GM23248 (cell line): ENCODE measurements at regions not wholly inside any gene's neighbourhood (a gene's known extent, or its start where the extent isn't known, plus 50 kb on each side); places are given as distances from the start of the nearest gene placed in this dataset.
"Not testable (repeated sequence)": the region's sequence is repeated elsewhere in the genome, so short reads cannot be mapped to it uniquely, and the experiment has no call there.

Experiments used
- DNase-seq: peaks from one replicate; pipeline ENCODE4 v3.0.0-alpha.2; 2015
- H2AFZ ChIP-seq: fragments of 200-600 bp; sonication (generic); 2 replicates; pipeline ENCODE4 v1.6.1; 2016; ENCODE audit warnings: antibody characterized with exemption
- H3F3A ChIP-seq: fragments of 200-600 bp; sonication (generic); 2 replicates; pipeline ENCODE4 v1.6.1; 2016; ENCODE audit warnings: mild to moderate bottlenecking, antibody characterized with exemption, mixed run types; ENCODE audit not compliant: insufficient read depth
- H3K27ac ChIP-seq: fragments of 200-600 bp; sonication (generic); 2 replicates; pipeline ENCODE4 v1.5.1; 2016; ENCODE audit warnings: mild to moderate bottlenecking
- H3K27me3 ChIP-seq: fragments of 200-600 bp; sonication (generic); replicated peaks from 2 replicates; pipeline ENCODE4 v1.6.1; 2016; ENCODE audit warnings: mild to moderate bottlenecking; ENCODE audit not compliant: insufficient read depth
- H3K36me3 ChIP-seq: fragments of 200-600 bp; sonication (generic); 2 replicates; pipeline ENCODE4 v1.6.1; 2016; ENCODE audit warnings: low read depth, mild to moderate bottlenecking
- H3K4me1 ChIP-seq: fragments of 200-600 bp; sonication (generic); 2 replicates; pipeline ENCODE4 v1.6.1; 2016; ENCODE audit warnings: mild to moderate bottlenecking; ENCODE audit not compliant: insufficient read depth
- H3K4me2 ChIP-seq: fragments of 200-600 bp; sonication (generic); one replicate; pipeline ENCODE4 v1.6.1; 2016; ENCODE audit warnings: mild to moderate bottlenecking; ENCODE audit not compliant: unreplicated experiment
- H3K4me3 ChIP-seq: fragments of 200-600 bp; sonication (generic); 2 replicates; pipeline ENCODE4 v1.5.1; 2016; ENCODE audit warnings: mild to moderate bottlenecking
- H3K79me2 ChIP-seq: fragments of 200-600 bp; sonication (generic); 2 replicates; pipeline ENCODE4 v1.6.1; 2016; ENCODE audit warnings: mild to moderate bottlenecking; ENCODE audit not compliant: insufficient read depth
- H3K9ac ChIP-seq: fragments of 200-600 bp; sonication (generic); 2 replicates; pipeline ENCODE4 v1.6.1; 2016; ENCODE audit warnings: mild to moderate bottlenecking
- H3K9me2 ChIP-seq: fragments of 200-600 bp; sonication (generic); 2 replicates; pipeline ENCODE4 v1.6.1; 2016; ENCODE audit warnings: mixed run types, mild to moderate bottlenecking, moderate library complexity; ENCODE audit not compliant: insufficient read depth
- H3K9me3 ChIP-seq: fragments of 200-600 bp; sonication (generic); one replicate; pipeline ENCODE4 v1.6.1; 2017; ENCODE audit warnings: low read depth
- H4K20me1 ChIP-seq: fragments of 200-600 bp; sonication (generic); 2 replicates; pipeline ENCODE4 v1.6.0; 2016; ENCODE audit not compliant: insufficient read depth
- EZH2 ChIP-seq: fragments of 200-600 bp; sonication (generic); IDR thresholded peaks from 2 replicates; pipeline ENCODE4 v1.6.1; 2018; ENCODE audit warnings: antibody characterized with exemption, mild to moderate bottlenecking; ENCODE audit not compliant: insufficient read depth, poor library complexity, severe bottlenecking
- EZH2phosphoT487 ChIP-seq: fragments of 200-600 bp; sonication (generic); IDR thresholded peaks from 2 replicates; pipeline ENCODE4 v1.6.1; 2018; ENCODE audit warnings: antibody characterized with exemption, moderate library complexity, mild to moderate bottlenecking, low read depth; ENCODE audit not compliant: insufficient read depth
- WGBS, 2 experiments: methylation state at CpG; one replicate each; pipeline ENCODE4 v1.1.6; 2015 to 2017; ENCODE audit warnings: low lambda C conversion rate in 2 of 2, low coverage in 1 of 2; ENCODE audit errors: missing lambda C conversion rate in 2 of 2; 5-methylcytosine and 5-hydroxymethylcytosine counted together
- in situ Hi-C: fragments of 300-500 bp; cut with MboI; formaldehyde crosslinking; loops from 2 replicates; pipeline ENCODE4 v1.15.0; 2020

DNA sequence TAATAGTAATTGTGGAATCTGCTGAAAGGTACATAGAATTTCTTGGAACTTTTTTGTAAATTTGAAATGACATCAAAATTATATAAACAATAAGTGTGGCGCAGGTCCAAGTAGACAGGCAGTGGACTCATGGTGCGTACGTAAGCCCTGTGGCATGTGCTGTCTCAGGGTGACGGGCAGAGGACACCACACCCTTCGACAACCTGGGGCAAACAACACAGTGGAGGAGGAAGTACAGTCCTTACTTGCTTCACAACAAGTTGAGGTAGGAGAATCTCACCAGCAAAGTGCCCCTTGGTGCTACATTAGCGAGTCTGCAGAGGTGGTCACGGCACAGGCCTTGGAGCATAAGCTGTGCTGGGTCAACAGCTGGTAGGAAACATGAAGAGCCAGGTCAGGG is 180.9 kb downstream of the AEBP2 start:
- no peaks in the 10 kb centered on the region for H3F3A ChIP-seq
- no peaks in the 10 kb centered on the region for H3K9me2 ChIP-seq
- no peaks in the 10 kb centered on the region for H3K9me3 ChIP-seq
- DNase-seq: no peak
- no peaks in the 10 kb centered on the region for H3K4me1 ChIP-seq
- H3K27ac ChIP-seq: no peak overlapping the region
- H2AFZ ChIP-seq: no peak overlapping the region
- no peaks in the 10 kb centered on the region for H3K27me3 ChIP-seq
- WGBS, 2 experiments: 86 to 87% methylated on average over 7 of the region's 7 CpGs
- H3K9ac ChIP-seq: no peak overlapping the region
- H4K20me1 ChIP-seq: no peaks in the 10 kb centered on the region
- H3K4me2 ChIP-seq: no peak overlapping the region
- no peaks in the 10 kb centered on the region for H3K79me2 ChIP-seq
- no peak for TF ChIP-seq EZH2
- no peak for TF ChIP-seq EZH2phosphoT487
- no peaks in the 10 kb centered on the region for H3K36me3 ChIP-seq
- in situ Hi-C loops: no loop called here
- no peak overlapping the region for H3K4me3 ChIP-seq

GRCh38 chr12:19623751-19624399 is 184.6 kb downstream of the AEBP2 start:
- Histone ChIP-seq H3K79me2 (no peaks in the 10 kb centered on the region), H2AFZ (no peak overlapping the region), H4K20me1 (no peaks in the 10 kb centered on the region), H3F3A (no peaks in the 10 kb centered on the region), H3K9me2 (no peaks in the 10 kb centered on the region), H3K4me1 (no peaks in the 10 kb centered on the region), H3K9ac (no peak overlapping the region), H3K27ac (no peak overlapping the region), H3K4me3 (no peak overlapping the region), H3K27me3 (no peaks in the 10 kb centered on the region), H3K4me2 (no peak overlapping the region), H3K9me3 (no peaks in the 10 kb centered on the region), H3K36me3 (no peaks in the 10 kb centered on the region)
- DNase-seq: no peak
- TF ChIP-seq EZH2phosphoT487 (no peak), EZH2 (no peak)
- in situ Hi-C loops: no loop called here
- WGBS, 2 experiments: 54 to 62% methylated on average over 9 of the region's 9 CpGs

DNA sequence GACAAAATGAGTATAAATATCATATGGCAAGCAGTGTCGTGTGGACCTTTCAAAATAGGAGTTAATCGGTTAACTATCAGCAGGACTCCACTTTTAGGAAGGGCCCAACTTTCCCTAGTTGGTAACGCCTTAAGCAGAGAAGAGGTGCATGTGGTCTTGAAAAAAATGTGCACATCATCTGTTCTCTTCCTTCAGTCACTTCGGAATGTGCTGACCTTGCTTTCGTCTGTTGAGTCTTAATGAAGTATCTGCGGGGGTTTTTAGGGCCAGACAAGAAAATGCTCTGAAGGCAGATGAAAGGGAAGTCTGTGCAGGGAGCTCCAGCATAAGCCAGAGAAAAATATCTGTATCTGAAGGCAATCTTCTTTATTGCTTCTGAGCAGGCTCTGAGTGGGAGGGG is 185.2 kb downstream of the AEBP2 start:
- no peaks in the 10 kb centered on the region for H3K9me3 ChIP-seq
- no peak overlapping the region for H3K4me2 ChIP-seq
- H3K36me3 ChIP-seq: no peaks in the 10 kb centered on the region
- no peak for TF ChIP-seq EZH2
- TF ChIP-seq EZH2phosphoT487: no peak
- no peaks in the 10 kb centered on the region for H3K9me2 ChIP-seq
- H4K20me1 ChIP-seq: no peaks in the 10 kb centered on the region
- no peak for DNase-seq
- in situ Hi-C loops: no loop called here
- no peak overlapping the region for H3K27ac ChIP-seq
- H2AFZ ChIP-seq: no peak overlapping the region
- no peaks in the 10 kb centered on the region for H3K79me2 ChIP-seq
- no peaks in the 10 kb centered on the region for H3K4me1 ChIP-seq
- no peak overlapping the region for H3K4me3 ChIP-seq
- H3K27me3 ChIP-seq: no peaks in the 10 kb centered on the region
- WGBS, 2 experiments: 12 to 16% methylated on average over 6 of the region's 6 CpGs
- no peaks in the 10 kb centered on the region for H3F3A ChIP-seq
- no peak overlapping the region for H3K9ac ChIP-seq

GRCh38 chr12:19625551-19625950 is 186.3 kb downstream of the AEBP2 start:
- H3F3A ChIP-seq, H3K4me1 ChIP-seq, H3K4me2 ChIP-seq, H3K36me3 ChIP-seq, H3K27ac ChIP-seq, H4K20me1 ChIP-seq, H3K27me3 ChIP-seq, H3K9me3 ChIP-seq, in situ Hi-C loops, H2AFZ ChIP-seq, H3K9ac ChIP-seq, DNase-seq, H3K9me2 ChIP-seq, H3K4me3 ChIP-seq, H3K79me2 ChIP-seq: not testable (repeated sequence)
- 48 to 58% methylated on average over 4 of the region's 4 CpGs for WGBS, 2 experiments

- no peaks in the 10 kb centered on the region for H3K4me1 ChIP-seq
- H3F3A ChIP-seq: no peaks in the 10 kb centered on the region
- no peak overlapping the region for H2AFZ ChIP-seq
- no peak overlapping the region for H3K27ac ChIP-seq
- H3K4me2 ChIP-seq: no peak overlapping the region
- DNase-seq: no peak
- H3K27me3 ChIP-seq: no peaks in the 10 kb centered on the region
- no peak overlapping the region for H3K9ac ChIP-seq
- no peaks in the 10 kb centered on the region for H3K9me3 ChIP-seq
- 55 to 70% methylated on average over 2 of the region's 2 CpGs for WGBS, 2 experiments
- in situ Hi-C loops: no loop called here
- TF ChIP-seq EZH2phosphoT487: no peak
- no peak for TF ChIP-seq EZH2
- no peaks in the 10 kb centered on the region for H3K79me2 ChIP-seq
- H4K20me1 ChIP-seq: no peaks in the 10 kb centered on the region
- H3K9me2 ChIP-seq: no peaks in the 10 kb centered on the region
- H3K36me3 ChIP-seq: no peaks in the 10 kb centered on the region
- H3K4me3 ChIP-seq: no peak overlapping the region
Measured at GRCh38 chr12:19627719-19628118, 188.4 kb downstream of the AEBP2 start.
